HG03139 (cell line): ENCODE measurements at regions not wholly inside any gene's neighbourhood (a gene's known extent, or its start where the extent isn't known, plus 50 kb on each side); places are given as distances from the start of the nearest gene placed in this dataset.
"Not testable (repeated sequence)": the region's sequence is repeated elsewhere in the genome, so short reads cannot be mapped to it uniquely, and the experiment has no call there.

Source experiments
- ATAC-seq: cut with Tn5 transposase; IDR thresholded peaks from one replicate; pipeline ENCODE4 v1.9.1; 2021; ENCODE audit not compliant: unreplicated experiment

GRCh38 chr17:31750578-31750977 is 108.5 kb downstream of the COPRS start:
- ATAC-seq = no peak

GRCh38 chr17:31748881-31749280 is 110.2 kb downstream of the COPRS start:
- ATAC-seq = no peak

- no peak for ATAC-seq
These were observed 112.1 kb downstream of the COPRS start for GRCh38 chr17:31746884-31747495.

GRCh38 chr17:31745964-31746600 is 113.0 kb downstream of the COPRS start:
- ATAC-seq = no peak

- no peak for ATAC-seq
These were observed 114.5 kb downstream of the COPRS start for GRCh38 chr17:31744511-31744951.

- no peak for ATAC-seq
These were observed 115.2 kb downstream of the COPRS start for GRCh38 chr17:31743797-31744196.

GRCh38 chr17:31741371-31741770 is 117.7 kb downstream of the COPRS start:
- no peak for ATAC-seq

GRCh38 chr17:31740611-31741082 is 118.4 kb downstream of the COPRS start:
- no peak for ATAC-seq

GRCh38 chr17:31738996-31739699 is 119.9 kb downstream of the COPRS start:
- ATAC-seq = no peak

- ATAC-seq = no peak
These were observed 120.6 kb downstream of the COPRS start for GRCh38 chr17:31738488-31738887.

- ATAC-seq = no peak
These were observed 121.0 kb downstream of the COPRS start for GRCh38 chr17:31738067-31738466.

- no peak for ATAC-seq
These were observed 122.0 kb downstream of the COPRS start for GRCh38 chr17:31736855-31737625.

GRCh38 chr17:31733326-31733725 is 125.7 kb downstream of the COPRS start:
- ATAC-seq = no peak

- ATAC-seq = not testable (repeated sequence)
These were observed 127.4 kb downstream of the COPRS start for GRCh38 chr17:31731585-31732154.

GRCh38 chr17:31731118-31731517 is 127.9 kb downstream of the COPRS start:
- ATAC-seq = no peak

- ATAC-seq = no peak
These were observed 132.0 kb downstream of the COPRS start for GRCh38 chr17:31726980-31727427.

GRCh38 chr17:31724619-31725018 is 134.4 kb downstream of the COPRS start:
- ATAC-seq = no peak

GRCh38 chr17:31724026-31724425 is 135.0 kb downstream of the COPRS start:
- ATAC-seq = no peak

- ATAC-seq = no peak
These were observed 136.6 kb downstream of the COPRS start for GRCh38 chr17:31722251-31723056.
